A549 (cell line): ENCODE measurements at regions not wholly inside any gene's neighbourhood (a gene's known extent, or its start where the extent isn't known, plus 50 kb on each side); places are given as distances from the start of the nearest gene placed in this dataset.

ENCODE experiments used
- ATAC-seq, 2 experiments: fragments of 200-7000 bp in 1 of 2; fragments of >200 bp in 1 of 2; cut with Nextera tagmentation in 1 of 2; cut with Tn5 transposase in 1 of 2; 3 replicates each; pipeline versions ENCODE4 v1.8.0 to v1.9.1; 2018 to 2020; ENCODE audit warnings: mild to moderate bottlenecking in 1 of 2, moderate library complexity in 1 of 2
- CTCF ChIA-PET: fragments of 300-600 bp; sonication (Branson Sonifier 250); formaldehyde crosslinking; extraction: SDS; loops from one replicate; lab custom pipeline; 2021; ENCODE audit warnings: antibody characterized with exemption, inconsistent platforms; lab: Yijun Ruan, JAX
- POLR2A ChIA-PET: fragments of 350-600 bp; formaldehyde crosslinking; extraction: SDS; loops from one replicate; lab custom pipeline; 2021; ENCODE audit warnings: antibody characterized with exemption, inconsistent platforms; lab: Yijun Ruan, JAX
- DNase-seq, 2 experiments: peaks; one replicate each; pipeline versions ENCODE4 v3.0.0 to v3.0.0-alpha.2; 2011 to 2016; ENCODE audit warnings: low read depth in 1 of 2, low spot score in 1 of 2
- FAIRE-seq: peaks from 2 replicates; lab custom pipeline; 2011; peaks lifted over from hg19 to GRCh38; lab: Jason Lieb, UNC
- H3K27ac ChIP-seq, 2 experiments: fragments of >200 bp; sonication (Bioruptor Twin); formaldehyde crosslinking; 3 replicates each; pipeline ENCODE4 v1.5.1; 2016 to 2017
- H3K4me1 ChIP-seq: fragments of >200 bp; sonication (Bioruptor Twin); formaldehyde crosslinking; 3 replicates; pipeline ENCODE4 v1.6.1; 2016
- H3K4me2 ChIP-seq: fragments of >200 bp; sonication (Bioruptor Twin); formaldehyde crosslinking; 3 replicates; pipeline ENCODE4 v1.6.1; 2016
- H3K4me3 ChIP-seq: fragments of >200 bp; sonication (Bioruptor Twin); formaldehyde crosslinking; 3 replicates; pipeline ENCODE4 v1.5.1; 2016
- H3K9me3 ChIP-seq: fragments of >200 bp; sonication (Bioruptor Twin); formaldehyde crosslinking; 3 replicates; pipeline ENCODE4 v1.6.1; 2016
- CBX8 ChIP-seq: fragments of 200-600 bp; sonication (generic); IDR thresholded peaks from 2 replicates; pipeline ENCODE4 v1.6.1; 2016
- CEBPB ChIP-seq, 2 experiments: fragments of >200 bp in 1 of 2; sonication (Bioruptor Twin) in 1 of 2; formaldehyde crosslinking in 1 of 2; IDR thresholded peaks; 2 replicates each; pipeline ENCODE4 v1.6.1; 2012 to 2016
- CHD2 ChIP-seq: fragments of 150-350 bp; IDR thresholded peaks from 2 replicates; pipeline ENCODE4 v1.6.1; 2014; ENCODE audit warnings: low read length; ENCODE audit not compliant: partially characterized antibody
- CHD4 ChIP-seq: fragments of 200-600 bp; sonication (generic); IDR thresholded peaks from 2 replicates; pipeline ENCODE4 v1.6.1; 2016; ENCODE audit warnings: antibody characterized with exemption, mild to moderate bottlenecking, borderline replicate concordance
- CTCF ChIP-seq: fragments of >200 bp; sonication (Bioruptor Twin); formaldehyde crosslinking; IDR thresholded peaks from 3 replicates; pipeline ENCODE4 v1.5.1; 2016
- EHF ChIP-seq: fragments of 250-450 bp; sonication (Bioruptor Pico); IDR thresholded peaks from 2 replicates; pipeline ENCODE4 v1.5.0; 2020; ENCODE audit warnings: mild to moderate bottlenecking
- EHMT2 ChIP-seq: fragments of 200-600 bp; sonication (generic); IDR thresholded peaks from 2 replicates; pipeline ENCODE4 v1.6.1; 2016; ENCODE audit warnings: antibody characterized with exemption, low read depth, mild to moderate bottlenecking, moderate library complexity
- FOXS1 ChIP-seq: fragments of 250-450 bp; sonication (Bioruptor Pico); IDR thresholded peaks from 2 replicates; pipeline ENCODE4 v1.5.0; 2020; ENCODE audit warnings: mild to moderate bottlenecking, moderate library complexity
- JUN ChIP-seq, 2 experiments: fragments of >200 bp; sonication (Bioruptor Twin); formaldehyde crosslinking; IDR thresholded peaks; 2 replicates in 1 of 2; 3 replicates in 1 of 2; pipeline ENCODE4 v1.6.1; 2016 to 2017
- MYC ChIP-seq: IDR thresholded peaks from 2 replicates; pipeline ENCODE4 v1.6.1; 2012; ENCODE audit warnings: mild to moderate bottlenecking, inconsistent platforms, low read length, improper control_type of control experiment, borderline replicate concordance
- NFE2L2 ChIP-seq: fragments of 150-350 bp; conservative IDR thresholded peaks from 2 replicates; pipeline ENCODE4 v1.6.1; 2014; ENCODE audit warnings: low read length
- RARB ChIP-seq: fragments of 250-450 bp; sonication (Bioruptor Pico); IDR thresholded peaks from 2 replicates; pipeline ENCODE4 v1.8.0; 2021; ENCODE audit warnings: mild to moderate bottlenecking, moderate library complexity
- RFX5 ChIP-seq: fragments of 450-650 bp; IDR thresholded peaks from 2 replicates; pipeline ENCODE4 v1.7.1; 2014; ENCODE audit warnings: antibody characterized with exemption, mild to moderate bottlenecking, moderate library complexity
- RNF2 ChIP-seq: fragments of 200-600 bp; sonication (generic); IDR thresholded peaks from 2 replicates; pipeline ENCODE4 v1.6.1; 2016; ENCODE audit warnings: low read depth, mild to moderate bottlenecking, antibody characterized with exemption, moderate library complexity, borderline replicate concordance
- SMC3 ChIP-seq: fragments of >200 bp; sonication (Bioruptor Twin); formaldehyde crosslinking; IDR thresholded peaks from 3 replicates; pipeline ENCODE4 v1.6.1; 2018; ENCODE audit warnings: inconsistent platforms
- TFCP2L1 ChIP-seq: fragments of 250-450 bp; sonication (Bioruptor Pico); IDR thresholded peaks from 2 replicates; pipeline ENCODE4 v1.5.0; 2021; ENCODE audit warnings: mild to moderate bottlenecking
- TP53 ChIP-seq: fragments of 250-450 bp; sonication (Bioruptor Pico); IDR thresholded peaks from 2 replicates; pipeline ENCODE4 v1.5.0; 2021; ENCODE audit warnings: mild to moderate bottlenecking, moderate library complexity
- ZC3H11A ChIP-seq: fragments of 450-650 bp; IDR thresholded peaks from 2 replicates; pipeline ENCODE4 v1.6.1; 2014; ENCODE audit warnings: antibody characterized with exemption, mild to moderate bottlenecking
- ZSCAN20 ChIP-seq: fragments of 250-450 bp; sonication (Bioruptor Pico); IDR thresholded peaks from 2 replicates; pipeline ENCODE4 v1.8.0; 2022; ENCODE audit warnings: mild to moderate bottlenecking, moderate library complexity
- WGBS: methylation state at CpG from one replicate; pipeline ENCODE4 v1.1.6; 2017; ENCODE audit errors: missing lambda C conversion rate; 5-methylcytosine and 5-hydroxymethylcytosine counted together
- TF ChIP-seq, protein P1 (sequence below): fragments of 150-350 bp; IDR thresholded peaks from 2 replicates; pipeline ENCODE4 v1.6.1; 2014; ENCODE audit warnings: low read depth, mild to moderate bottlenecking, low read length
- TF ChIP-seq, protein P2 (sequence below): IDR thresholded peaks from 2 replicates; pipeline ENCODE4 v1.6.1; 2012; ENCODE audit warnings: low read depth, borderline replicate concordance
- TF ChIP-seq, protein P3 (sequence below): fragments of 450-650 bp; IDR thresholded peaks from 2 replicates; pipeline ENCODE4 v1.6.1; 2014; ENCODE audit warnings: antibody characterized with exemption

DNA sequence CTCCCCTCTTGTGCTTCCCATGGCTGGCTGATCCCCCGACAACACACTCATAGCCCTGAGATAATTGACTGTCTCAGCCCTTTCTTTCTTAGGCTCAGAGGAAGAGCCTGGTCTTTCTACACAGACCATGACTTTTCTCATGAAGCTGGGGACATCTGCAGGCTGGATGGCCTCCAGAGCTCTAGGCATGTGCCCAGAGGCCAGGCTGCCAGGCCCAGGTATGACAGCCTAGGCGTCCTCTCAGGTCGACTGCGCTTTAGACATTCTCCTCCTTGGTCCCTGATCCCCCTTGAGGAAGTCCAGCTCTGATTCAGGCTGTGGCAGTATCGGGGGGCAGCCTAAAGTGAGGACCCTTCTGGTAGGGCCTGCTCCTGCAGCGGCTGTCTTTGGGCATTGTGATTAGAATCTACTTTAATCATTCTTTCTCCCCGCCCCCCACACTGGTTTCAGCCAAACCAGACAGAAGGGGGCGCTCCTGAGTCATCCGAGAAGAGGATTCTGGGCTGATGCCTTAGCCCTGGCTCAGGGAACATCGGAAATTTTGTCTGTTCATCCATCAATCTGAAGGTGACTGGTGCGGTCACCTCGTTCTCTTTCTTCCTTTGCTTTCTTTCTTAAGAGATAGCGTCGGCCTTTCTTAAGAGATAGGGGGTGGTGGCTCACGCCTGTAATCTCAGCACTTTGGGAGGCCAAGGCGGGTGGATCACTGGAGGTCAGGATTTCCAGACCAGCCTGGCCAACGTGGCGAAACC is 66.5 kb upstream of the HSPA9 start (continued):
- no peak for TF ChIP-seq FOXS1 (CRISPR knock-in tag)

- ChIA-PET CTCF (interaction anchor here (0.5 to 5.9 kb wide), 31 partner anchors 7 to 1063 kb away, joined by 3 to 73 read pairs (median 4); partner anchors contain the start of gene CTNNA1), POLR2A (no interaction called here)
- H3K4me3 ChIP-seq = no peak overlapping the region
- no peak overlapping the region for H3K27ac ChIP-seq
- H3K4me2 ChIP-seq = no peak overlapping the region
- no peak for ATAC-seq
- WGBS = 60% methylated on average over 7 of the region's 7 CpGs
- TF ChIP-seq RFX5 (no peak), CHD2 (no peak), MYC (no peak), TFCP2L1 (no peak), CTCF (no peak)
- H3K9me3 ChIP-seq = no peaks in the 10 kb centered on the region
- H3K4me1 ChIP-seq = no peaks in the 10 kb centered on the region
- no peak for DNase-seq
- no peak for FAIRE-seq
Observed at GRCh38 chr5:138640646-138641254, 65.5 kb upstream of the HSPA9 start.

DNA sequence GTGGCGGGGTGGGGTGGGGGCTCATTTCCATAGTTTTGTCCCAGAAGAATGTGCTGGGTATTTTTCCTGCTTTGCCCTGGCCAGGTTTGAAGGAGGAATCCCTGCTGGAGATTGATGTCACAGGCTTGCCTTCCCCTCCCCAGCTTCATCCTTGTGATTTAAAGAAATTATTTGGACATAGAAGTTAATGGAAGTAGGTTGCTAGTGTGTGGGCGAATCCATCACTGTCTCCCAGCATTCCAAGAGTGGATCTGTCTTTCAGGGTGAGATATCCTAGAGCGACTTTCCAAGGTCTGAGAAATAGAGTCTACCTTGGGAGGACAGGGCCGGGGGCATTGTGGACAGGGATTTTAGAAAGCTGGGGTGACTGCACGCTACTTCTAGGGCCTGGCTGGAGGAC is 64.9 kb upstream of the HSPA9 start:
- H3K4me2 ChIP-seq = no peak overlapping the region
- H3K27ac ChIP-seq = no peak overlapping the region
- no peak for ATAC-seq
- no peak for DNase-seq
- TF ChIP-seq CBX8 (no peak), RNF2 (no peak), ZSCAN20 (CRISPR knock-in tag) (no peak), ZC3H11A (no peak), SMC3 (no peak), CHD4 (no peak), CEBPB (IDR thresholded peaks at IDR 0.05) (no peak), MYC (no peak), NFE2L2 (no peak), JUN (IDR thresholded peaks at IDR 0.05) (no peak), TFCP2L1 (no peak)
- TF ChIP-seq, protein P1, sequence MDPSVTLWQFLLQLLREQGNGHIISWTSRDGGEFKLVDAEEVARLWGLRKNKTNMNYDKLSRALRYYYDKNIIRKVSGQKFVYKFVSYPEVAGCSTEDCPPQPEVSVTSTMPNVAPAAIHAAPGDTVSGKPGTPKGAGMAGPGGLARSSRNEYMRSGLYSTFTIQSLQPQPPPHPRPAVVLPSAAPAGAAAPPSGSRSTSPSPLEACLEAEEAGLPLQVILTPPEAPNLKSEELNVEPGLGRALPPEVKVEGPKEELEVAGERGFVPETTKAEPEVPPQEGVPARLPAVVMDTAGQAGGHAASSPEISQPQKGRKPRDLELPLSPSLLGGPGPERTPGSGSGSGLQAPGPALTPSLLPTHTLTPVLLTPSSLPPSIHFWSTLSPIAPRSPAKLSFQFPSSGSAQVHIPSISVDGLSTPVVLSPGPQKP = no peak
- TF ChIP-seq, protein P2, sequence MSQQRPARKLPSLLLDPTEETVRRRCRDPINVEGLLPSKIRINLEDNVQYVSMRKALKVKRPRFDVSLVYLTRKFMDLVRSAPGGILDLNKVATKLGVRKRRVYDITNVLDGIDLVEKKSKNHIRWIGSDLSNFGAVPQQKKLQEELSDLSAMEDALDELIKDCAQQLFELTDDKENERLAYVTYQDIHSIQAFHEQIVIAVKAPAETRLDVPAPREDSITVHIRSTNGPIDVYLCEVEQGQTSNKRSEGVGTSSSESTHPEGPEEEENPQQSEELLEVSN = no peak
- CTCF ChIA-PET = interaction anchor here (0.8 to 5.9 kb wide), 9 partner anchors 7 to 622 kb away, joined by 3 to 73 read pairs (median 5); no protein-coding TSS in a partner anchor
- FAIRE-seq = no peak
- H3K4me3 ChIP-seq = no peak overlapping the region
- H3K9me3 ChIP-seq = no peaks in the 10 kb centered on the region
- WGBS = 62% methylated on average over 4 of the region's 5 CpGs
- 0 out of 3 replicates have a peak, but pooled peaks cover under 1% of the 10 kb centered on the region for H3K4me1 ChIP-seq
- POLR2A ChIA-PET = no interaction called here

DNA sequence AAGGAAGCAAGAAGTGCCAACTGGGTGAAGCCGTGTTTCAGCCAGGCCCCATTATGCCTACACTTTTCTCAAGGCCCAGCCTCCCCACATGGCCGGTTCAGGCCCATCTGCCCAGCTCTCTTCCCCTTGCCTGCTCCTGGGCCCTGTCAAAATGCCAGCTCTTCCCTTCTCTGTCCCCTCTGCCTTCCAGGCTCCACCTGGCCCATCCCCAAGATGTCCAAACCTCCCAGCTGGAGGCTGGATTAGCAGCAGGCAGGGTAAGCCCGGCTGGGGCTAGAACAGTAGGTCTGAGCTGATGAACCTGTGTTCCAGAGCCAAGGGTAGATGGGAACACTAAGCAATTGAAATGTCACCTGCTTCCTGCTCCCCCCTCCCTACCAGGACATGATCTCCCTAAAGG is 64.1 kb upstream of the HSPA9 start:
- H3K27ac ChIP-seq = no peak overlapping the region

More for the DNA sequence above, 64.1 kb upstream of the HSPA9 start:
- no peak for ATAC-seq
- TF ChIP-seq RARB (CRISPR knock-in tag) = no peak
- TF ChIP-seq EHF (CRISPR knock-in tag) = no peak
- no peak for TF ChIP-seq TP53 (CRISPR knock-in tag)
- TF ChIP-seq EHMT2 = no peak
- TF ChIP-seq, protein P3, sequence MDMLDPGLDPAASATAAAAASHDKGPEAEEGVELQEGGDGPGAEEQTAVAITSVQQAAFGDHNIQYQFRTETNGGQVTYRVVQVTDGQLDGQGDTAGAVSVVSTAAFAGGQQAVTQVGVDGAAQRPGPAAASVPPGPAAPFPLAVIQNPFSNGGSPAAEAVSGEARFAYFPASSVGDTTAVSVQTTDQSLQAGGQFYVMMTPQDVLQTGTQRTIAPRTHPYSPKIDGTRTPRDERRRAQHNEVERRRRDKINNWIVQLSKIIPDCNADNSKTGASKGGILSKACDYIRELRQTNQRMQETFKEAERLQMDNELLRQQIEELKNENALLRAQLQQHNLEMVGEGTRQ = no peak
- no peak for FAIRE-seq
- ChIA-PET POLR2A (no interaction called here), CTCF (interaction anchor here (0.6 to 5.9 kb wide), 7 partner anchors 8 to 623 kb away, joined by 3 to 73 read pairs (median 6); no protein-coding TSS in a partner anchor)
- WGBS = 80% methylated on average over 3 of the region's 3 CpGs
- Histone ChIP-seq H3K4me1 (0 out of 3 replicates have a peak, but pooled peaks cover 3% of the 10 kb centered on the region), H3K4me2 (no peak overlapping the region), H3K9me3 (no peaks in the 10 kb centered on the region), H3K4me3 (no peak overlapping the region)
- no peak for DNase-seq
